Thyroid gland (tissue), 4 donors: ENCODE measurements at regions not wholly inside any gene's neighbourhood (a gene's known extent, or its start where the extent isn't known, plus 50 kb on each side); places are given as distances from the start of the nearest gene placed in this dataset.

Source experiments
- CTCF ChIP-seq, 6 experiments: fragments of 200-600 bp in 3 of 6; fragments of 450-650 bp in 3 of 6; sonication (generic) in 3 of 6; IDR thresholded peaks; one replicate each; pipeline ENCODE4 v1.5.1; 2016 to 2019; ENCODE audit warnings: antibody characterized with exemption in 6 of 6, mild to moderate bottlenecking in 2 of 6, inconsistent platforms in 1 of 6, moderate library complexity in 1 of 6
- POLR2A ChIP-seq, 2 donors: fragments of 450-650 bp; IDR thresholded peaks; one replicate each; pipeline ENCODE4 v1.6.1; 2017; ENCODE audit warnings: antibody characterized with exemption in 2 of 2, mild to moderate bottlenecking in 2 of 2, moderate library complexity in 1 of 2

- no peak for TF ChIP-seq CTCF (IDR thresholded peaks at IDR 0.05)
- TF ChIP-seq POLR2A (IDR thresholded peaks at IDR 0.05), result no peak
Measured at GRCh38 chr14:101251812-101252442, 309.4 kb upstream of the DIO3 start.
